ENCODE measurements at regions not wholly inside any gene's neighbourhood (a gene's known extent, or its start where the extent isn't known, plus 50 kb on each side); places are given as distances from the start of the nearest gene placed in this dataset.
"Not testable (repeated sequence)": the region's sequence is repeated elsewhere in the genome, so short reads cannot be mapped to it uniquely, and the experiment has no call there.

- no peak for DNase-seq
Measured at GRCh38 chr12:114500775-114501473, 95.0 kb upstream of the TBX5 start.

GRCh38 chr12:114500131-114500530, 94.2 kb upstream of the TBX5 start:
- DNase-seq: no peak

DNA sequence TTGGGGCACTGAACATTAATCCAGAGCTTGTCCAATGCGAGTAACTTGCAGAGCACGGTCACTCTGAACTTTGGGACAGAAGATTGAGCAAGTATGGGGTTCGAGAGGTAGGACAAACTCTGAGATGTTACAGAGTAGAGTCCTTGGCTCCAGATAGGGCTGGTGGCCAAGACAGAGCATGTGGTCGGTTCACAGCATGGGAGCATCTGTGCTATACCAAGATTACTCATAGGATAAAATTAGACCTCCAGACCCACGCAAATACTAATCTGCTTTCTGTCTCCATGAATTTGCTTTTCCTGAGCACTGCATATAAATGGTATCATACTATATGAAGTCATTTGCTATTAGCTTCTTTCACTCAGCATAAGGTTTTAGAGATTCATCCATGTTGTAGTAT, 93.4 kb upstream of the TBX5 start:
- DNase-seq: no peak

DNA sequence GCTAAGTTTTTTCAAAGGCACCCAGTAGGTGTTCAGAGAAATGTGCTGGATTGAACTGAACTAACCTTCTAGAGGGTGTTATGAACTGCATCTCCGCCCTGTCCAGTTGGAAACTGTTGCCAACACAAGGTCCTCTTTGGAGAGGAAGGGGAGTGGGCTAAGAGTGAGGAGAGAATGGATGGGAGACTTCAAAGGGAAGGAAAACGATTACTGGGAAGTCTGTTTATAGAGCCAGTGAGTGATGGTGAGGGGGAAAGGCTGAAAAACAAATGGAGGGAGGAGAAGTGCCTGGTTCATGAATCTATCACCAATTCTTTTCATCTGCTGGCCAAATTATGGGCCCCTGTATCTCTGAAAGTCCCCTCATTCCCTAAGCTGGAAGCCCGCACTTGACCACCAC, 86.0 kb upstream of the TBX5 start:
- DNase-seq: no peak

GRCh38 chr12:114484822-114485459, 79.0 kb upstream of the TBX5 start:
- not testable (repeated sequence) for DNase-seq

DNA sequence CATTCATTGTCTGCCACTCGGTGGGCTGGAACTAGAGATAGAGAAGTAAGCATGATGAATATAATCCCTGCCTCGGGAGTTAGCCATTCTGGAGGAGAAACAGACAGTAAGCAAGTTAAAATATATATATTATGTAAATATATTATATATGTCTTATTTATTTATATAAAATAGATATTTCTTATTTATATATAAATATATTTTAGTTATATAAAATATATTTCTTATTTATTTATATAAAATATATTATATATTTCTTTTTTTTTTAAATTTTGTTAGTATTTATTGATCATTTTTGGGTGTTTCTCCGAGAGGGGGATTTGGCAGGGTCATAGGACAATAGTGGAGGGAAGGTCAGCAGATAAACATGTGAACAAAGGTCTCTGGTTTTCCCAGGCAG, 78.1 kb upstream of the TBX5 start:
- DNase-seq: no peak

DNA sequence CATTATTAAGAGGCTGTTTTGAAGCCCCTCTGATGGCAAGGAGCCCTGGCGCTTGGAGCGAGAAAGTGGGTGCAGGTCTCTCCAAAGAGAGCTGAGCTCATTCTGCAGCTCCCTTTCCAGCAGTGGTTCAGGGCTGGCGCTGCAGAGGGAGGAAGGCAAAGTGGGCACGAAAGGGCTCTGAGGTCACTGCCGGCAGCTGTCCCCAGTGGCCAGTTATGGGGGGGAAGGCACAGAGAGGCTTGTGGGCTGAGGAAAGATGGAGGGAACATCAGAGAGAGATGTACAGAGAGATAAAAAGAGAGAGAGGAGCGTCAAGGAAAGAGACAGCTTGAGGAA, 75.2 kb upstream of the TBX5 start:
- DNase-seq: no peak

- no peak for DNase-seq
Measured at GRCh38 chr12:114480337-114481199, 74.6 kb upstream of the TBX5 start.

GRCh38 chr12:114479831-114480230, 73.9 kb upstream of the TBX5 start:
- DNase-seq: no peak

DNA sequence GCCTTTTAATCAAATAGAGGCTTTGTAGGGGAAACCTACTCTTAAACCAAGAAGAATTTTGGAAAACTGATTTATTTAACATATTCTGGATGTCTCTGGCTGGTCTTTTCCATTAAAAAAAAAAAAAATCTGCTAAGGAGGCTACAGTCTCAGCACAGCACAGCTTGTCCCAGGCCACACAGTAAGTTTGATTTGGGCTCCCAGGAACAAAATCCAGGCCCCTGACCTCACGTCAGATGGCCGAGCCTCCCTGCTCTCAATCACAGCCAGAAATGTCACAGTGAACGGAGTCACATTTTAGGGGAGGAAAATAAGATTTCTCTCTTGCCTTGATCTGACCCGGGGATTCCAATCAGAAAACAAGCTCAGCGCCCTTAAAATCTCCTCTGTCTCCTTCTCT, 72.9 kb upstream of the TBX5 start:
- DNase-seq: no peak

- no peak for DNase-seq
Measured at GRCh38 chr12:114477989-114478395, 72.0 kb upstream of the TBX5 start.

- DNase-seq: no peak
Measured at GRCh38 chr12:114476159-114476558, 70.2 kb upstream of the TBX5 start.

- DNase-seq: no peak
Measured at GRCh38 chr12:114473717-114474116, 67.8 kb upstream of the TBX5 start.

DNA sequence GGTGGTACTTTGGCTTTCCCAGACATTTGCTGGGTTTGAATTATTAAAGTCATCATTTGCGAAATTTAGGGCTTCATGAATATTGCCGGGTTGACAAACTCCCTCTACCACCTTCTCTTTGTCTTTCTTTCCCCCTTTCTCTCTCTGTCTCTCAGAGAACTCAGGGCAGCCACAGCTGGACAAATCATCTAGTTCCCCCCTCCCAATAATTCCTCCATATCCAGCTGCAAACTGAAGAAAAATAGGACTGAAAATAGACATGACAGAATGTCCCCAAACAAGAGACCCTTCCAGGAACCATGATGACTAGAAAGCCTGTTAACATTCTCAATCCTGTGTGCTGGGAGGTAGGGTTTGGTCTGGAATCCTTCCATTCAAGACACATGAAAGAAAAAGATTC, 67.1 kb upstream of the TBX5 start:
- DNase-seq: no peak

GRCh38 chr12:114457620-114458019, 51.7 kb upstream of the TBX5 start:
- no peak for DNase-seq

Measured in suppressor macrophage treated with lipopolysaccharide for 4 hours (primary cell).